Activated T-cell treated with anti-CD3 and anti-CD28 coated beads, Interleukin-2, amount 50 U/mL, for 4 hours (primary cell): ENCODE measurements at regions not wholly inside any gene's neighbourhood (a gene's known extent, or its start where the extent isn't known, plus 50 kb on each side); places are given as distances from the start of the nearest gene placed in this dataset.

Experiments
- ATAC-seq, 2 donors: fragments of 200-7000 bp; cut with Tn5 transposase; one replicate each; pipeline ENCODE4 v1.10.0; 2021
- DNase-seq: peaks from one replicate; pipeline ENCODE4 v3.0.0-alpha.2; 2020
- H3K27me3 Mint-ChIP-seq: one replicate; pipeline ENCODE4 v1.8.0; 2021; ENCODE audit warnings: low read depth, mixed read lengths
- H3K36me3 Mint-ChIP-seq: one replicate; pipeline ENCODE4 v1.8.0; 2022; ENCODE audit warnings: mixed read lengths; ENCODE audit not compliant: insufficient read depth
- H3K4me1 Mint-ChIP-seq: one replicate; pipeline ENCODE4 v1.8.0; 2021; ENCODE audit warnings: low read depth, mixed read lengths
- H3K4me3 Mint-ChIP-seq: one replicate; pipeline ENCODE4 v1.8.0; 2021; ENCODE audit warnings: mild to moderate bottlenecking, moderate library complexity, mixed read lengths
- H3K9me3 Mint-ChIP-seq: one replicate; pipeline ENCODE4 v1.8.0; 2021; ENCODE audit warnings: mixed read lengths

DNA sequence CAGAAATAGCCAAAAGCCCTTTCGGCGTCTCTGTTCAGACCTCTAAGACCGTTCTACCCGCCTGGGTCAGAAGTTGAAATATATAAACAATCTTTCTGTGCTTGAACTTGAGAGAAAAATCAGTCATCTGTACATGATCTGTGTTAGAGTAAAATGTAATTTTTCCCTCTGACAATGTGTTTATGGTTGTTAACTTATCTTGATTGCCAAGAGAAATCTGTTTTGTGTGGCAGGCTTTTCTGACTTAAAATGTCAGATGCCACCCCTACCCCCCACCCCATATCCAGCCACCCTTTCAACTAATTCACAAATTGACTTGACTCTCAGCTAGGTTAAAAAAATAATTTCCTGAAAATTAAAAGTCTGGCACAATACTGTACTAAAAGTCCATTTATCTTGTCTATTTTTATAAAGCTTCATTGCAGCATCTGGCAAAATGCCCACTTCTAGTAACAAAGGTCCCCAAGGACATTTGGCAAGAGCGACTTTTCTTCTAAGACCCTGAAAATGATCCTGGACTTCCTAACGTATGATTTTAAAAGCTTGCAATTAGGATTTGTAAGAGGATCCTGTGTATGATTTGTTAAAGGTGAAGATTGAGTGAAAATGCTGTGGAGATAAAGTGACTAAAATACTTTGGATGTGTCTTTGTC is 304.2 kb downstream of the EPHA4 start:
- ATAC-seq (no peak), DNase-seq (no peak)
- no peaks in the 10 kb centered on the region for H3K9me3 Mint-ChIP-seq
- H3K4me1 Mint-ChIP-seq = no peaks in the 10 kb centered on the region
- H3K4me3 Mint-ChIP-seq = no peak overlapping the region
- H3K27me3 Mint-ChIP-seq = peaks cover 10% of the 10 kb centered on the region
- no peaks in the 10 kb centered on the region for H3K36me3 Mint-ChIP-seq

DNA sequence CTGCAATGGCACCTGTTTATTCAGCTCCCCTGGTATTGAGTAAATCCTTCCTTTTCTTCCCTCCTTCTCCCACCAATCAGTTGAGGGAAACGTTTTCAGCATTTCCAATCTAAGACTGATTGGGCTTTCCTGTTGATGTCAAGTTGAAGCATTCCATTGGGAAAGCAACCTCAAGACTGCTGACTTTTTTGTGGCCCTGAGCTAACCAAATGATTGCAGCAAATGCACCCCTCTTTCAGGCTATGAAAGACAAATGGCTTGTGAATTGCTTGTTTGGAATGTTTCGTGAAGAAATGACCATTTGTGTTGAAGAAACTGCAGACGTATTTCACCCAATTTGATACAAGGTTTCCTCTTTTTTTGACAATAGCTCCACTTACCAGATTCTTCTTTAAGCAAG is 303.5 kb downstream of the EPHA4 start:
- H3K4me1 Mint-ChIP-seq = no peaks in the 10 kb centered on the region
- H3K27me3 Mint-ChIP-seq = peaks cover 10% of the 10 kb centered on the region
- H3K9me3 Mint-ChIP-seq = no peaks in the 10 kb centered on the region
- no peak overlapping the region for H3K4me3 Mint-ChIP-seq
- DNase-seq (no peak), ATAC-seq (no peak)
- no peaks in the 10 kb centered on the region for H3K36me3 Mint-ChIP-seq

- ATAC-seq = no peak
- Mint-ChIP-seq H3K4me3 (no peak overlapping the region), H3K36me3 (no peaks in the 10 kb centered on the region)
Measured at GRCh38 chr2:221270806-221271205, 301.3 kb downstream of the EPHA4 start.

DNA sequence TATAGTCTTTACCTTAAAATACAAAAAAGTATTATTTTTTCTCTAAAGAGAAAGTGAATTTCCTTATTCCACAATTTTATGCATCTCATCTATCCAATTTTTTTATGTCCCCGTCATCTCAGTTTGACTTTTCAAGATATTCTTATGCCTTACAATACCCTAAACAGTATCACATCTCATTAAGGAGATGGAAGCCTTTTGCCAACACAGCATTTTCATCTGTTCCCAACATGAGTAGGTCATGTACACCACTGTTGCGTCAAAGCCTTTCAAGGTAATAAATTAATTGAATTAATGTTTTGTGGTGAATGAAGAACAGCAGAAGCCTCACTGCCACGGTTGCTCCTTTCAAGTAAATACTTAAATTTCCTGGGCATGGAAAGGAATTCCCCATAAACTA is 299.4 kb downstream of the EPHA4 start:
- Mint-ChIP-seq H3K4me1 (no peaks in the 10 kb centered on the region), H3K27me3 (peaks cover 10% of the 10 kb centered on the region), H3K9me3 (no peaks in the 10 kb centered on the region), H3K36me3 (no peaks in the 10 kb centered on the region), H3K4me3 (no peak overlapping the region)
- ATAC-seq (no peak), DNase-seq (no peak)

More at GRCh38 chr2:221270806-221271205, 301.3 kb downstream of the EPHA4 start:
- Mint-ChIP-seq H3K4me1 (no peaks in the 10 kb centered on the region), H3K27me3 (peaks cover 10% of the 10 kb centered on the region), H3K9me3 (no peaks in the 10 kb centered on the region)
- DNase-seq = no peak

GRCh38 chr2:221276033-221276432 is 296.1 kb downstream of the EPHA4 start:
- Mint-ChIP-seq H3K36me3 (no peaks in the 10 kb centered on the region), H3K4me3 (no peak overlapping the region), H3K9me3 (no peaks in the 10 kb centered on the region), H3K27me3 (no peaks in the 10 kb centered on the region), H3K4me1 (no peaks in the 10 kb centered on the region)
- no peak for ATAC-seq
- DNase-seq = no peak

DNA sequence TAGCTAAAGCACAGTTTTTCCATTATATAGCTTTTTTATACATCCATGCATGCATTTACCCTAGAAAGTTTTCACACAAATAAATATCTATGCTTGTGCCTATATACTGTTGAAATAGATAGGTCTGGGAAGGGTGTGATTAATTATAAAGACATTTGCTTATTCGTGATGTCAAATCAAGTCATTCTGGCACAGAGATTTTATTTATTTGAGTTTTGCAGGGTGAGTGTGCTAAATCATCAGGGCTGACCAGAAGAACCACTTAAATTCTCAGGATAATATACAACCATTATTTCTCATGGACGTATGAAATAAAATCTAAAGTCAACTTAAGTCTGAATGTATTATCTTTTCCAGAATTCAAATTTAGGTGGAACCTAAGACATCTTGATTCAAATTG is 295.5 kb downstream of the EPHA4 start:
- ATAC-seq = no peak
- no peak for DNase-seq
- no peaks in the 10 kb centered on the region for H3K36me3 Mint-ChIP-seq
- H3K4me1 Mint-ChIP-seq = no peaks in the 10 kb centered on the region
- H3K27me3 Mint-ChIP-seq = no peaks in the 10 kb centered on the region
- H3K4me3 Mint-ChIP-seq = no peak overlapping the region
- no peaks in the 10 kb centered on the region for H3K9me3 Mint-ChIP-seq

- Mint-ChIP-seq H3K36me3 (no peaks in the 10 kb centered on the region), H3K4me1 (no peaks in the 10 kb centered on the region), H3K27me3 (peaks cover 3% of the 10 kb centered on the region), H3K4me3 (no peak overlapping the region), H3K9me3 (no peaks in the 10 kb centered on the region)
- no peak for DNase-seq
- no peak for ATAC-seq
Measured at GRCh38 chr2:221282386-221282785, 289.7 kb downstream of the EPHA4 start.

DNA sequence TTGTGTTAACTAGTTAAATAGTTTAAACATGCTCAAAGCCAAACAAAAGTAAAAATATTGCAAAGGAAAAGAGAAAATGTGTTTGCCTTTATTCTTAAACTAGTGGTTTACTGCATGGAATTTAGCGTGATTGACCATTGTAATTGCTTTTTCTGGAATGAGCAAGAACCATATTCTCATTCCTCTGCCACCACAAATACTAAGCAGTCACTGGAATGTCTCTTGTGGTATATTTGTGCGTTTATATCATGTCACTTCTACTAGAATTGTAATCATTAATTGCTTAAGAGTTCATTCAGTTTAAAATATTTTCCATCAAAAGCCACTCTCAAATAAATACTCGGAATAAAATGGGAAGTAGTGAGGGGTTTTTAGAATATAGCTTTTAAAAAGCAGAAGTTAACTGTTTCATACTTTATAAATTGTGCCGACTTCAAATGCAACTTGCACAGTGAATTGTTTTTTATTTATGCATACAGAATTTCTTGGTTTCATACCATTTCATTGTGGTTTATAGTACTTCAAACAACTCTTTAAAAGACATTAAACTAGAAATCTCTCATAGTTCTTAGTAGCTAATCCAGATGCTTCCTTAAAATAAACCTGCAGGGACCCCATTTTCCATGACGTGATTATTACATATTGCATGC is 288.1 kb downstream of the EPHA4 start:
- Mint-ChIP-seq H3K4me1 (no peaks in the 10 kb centered on the region), H3K9me3 (no peaks in the 10 kb centered on the region), H3K27me3 (peaks cover 3% of the 10 kb centered on the region), H3K36me3 (no peaks in the 10 kb centered on the region), H3K4me3 (no peak overlapping the region)
- ATAC-seq (no peak), DNase-seq (no peak)

DNA sequence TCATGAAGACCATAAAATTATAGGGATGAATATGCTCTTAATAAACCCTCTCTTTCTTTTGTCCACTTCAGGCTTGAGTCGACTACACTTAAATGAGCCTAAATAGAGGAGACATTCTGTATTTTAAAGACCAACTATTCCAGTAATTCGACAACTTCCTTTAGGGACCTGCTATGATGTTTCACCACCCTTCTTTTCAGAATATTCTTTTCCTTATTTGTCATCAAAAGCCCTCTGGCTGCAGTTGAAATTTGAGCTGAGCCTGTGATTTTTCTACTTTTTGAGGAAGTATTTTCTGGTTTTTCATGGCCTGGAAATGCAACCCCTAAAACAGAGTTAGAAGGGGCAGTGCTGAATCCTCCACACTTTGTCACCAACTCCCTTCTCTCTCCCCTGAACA is 287.0 kb downstream of the EPHA4 start:
- DNase-seq = no peak
- Mint-ChIP-seq H3K9me3 (no peaks in the 10 kb centered on the region), H3K36me3 (no peaks in the 10 kb centered on the region), H3K4me1 (no peaks in the 10 kb centered on the region), H3K27me3 (peaks cover 3% of the 10 kb centered on the region), H3K4me3 (no peak overlapping the region)
- no peak for ATAC-seq

DNA sequence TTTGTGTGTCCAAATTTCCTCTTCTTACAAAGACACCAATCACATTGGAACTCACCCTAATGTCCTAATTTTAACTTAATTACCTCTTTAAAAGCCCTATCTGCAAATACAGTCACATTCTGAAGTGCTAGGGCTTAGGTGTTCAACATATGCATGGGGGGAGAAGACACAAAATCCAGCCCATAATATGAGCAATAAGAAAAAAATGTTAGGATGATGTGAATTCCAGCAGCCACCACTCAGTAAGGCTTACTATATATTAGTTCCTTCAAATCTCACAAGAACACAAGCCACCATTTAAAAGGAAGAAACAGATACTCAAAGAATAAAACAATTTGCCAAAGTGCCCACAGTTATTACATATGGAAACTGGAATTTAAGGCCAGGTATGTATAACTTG is 285.7 kb downstream of the EPHA4 start:
- Mint-ChIP-seq H3K27me3 (peaks cover 3% of the 10 kb centered on the region), H3K4me3 (no peak overlapping the region), H3K36me3 (no peaks in the 10 kb centered on the region), H3K9me3 (no peaks in the 10 kb centered on the region), H3K4me1 (no peaks in the 10 kb centered on the region)
- no peak for ATAC-seq
- DNase-seq = no peak

DNA sequence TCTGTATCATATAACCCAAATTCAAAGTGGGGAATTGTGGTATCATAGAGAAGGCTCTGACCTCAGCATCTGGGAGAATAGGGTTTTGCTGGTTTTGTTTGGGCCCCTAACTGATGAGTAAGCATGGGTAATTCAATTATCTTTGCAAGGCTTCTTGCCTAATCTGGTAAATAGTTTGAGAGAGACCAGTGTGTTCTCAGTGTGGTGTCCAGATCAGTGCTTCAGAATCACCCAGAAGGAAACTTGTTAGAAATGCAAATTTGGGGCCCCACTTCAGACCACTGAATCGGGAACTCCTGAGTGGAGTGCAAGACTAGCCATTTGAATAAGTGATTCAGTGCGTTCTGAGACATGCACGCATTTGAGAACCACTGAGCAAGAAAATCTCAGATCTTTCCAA is 282.7 kb downstream of the EPHA4 start:
- no peaks in the 10 kb centered on the region for H3K4me1 Mint-ChIP-seq
- no peak for ATAC-seq
- no peaks in the 10 kb centered on the region for H3K36me3 Mint-ChIP-seq
- no peak overlapping the region for H3K4me3 Mint-ChIP-seq
- no peaks in the 10 kb centered on the region for H3K9me3 Mint-ChIP-seq
- peaks cover 3% of the 10 kb centered on the region for H3K27me3 Mint-ChIP-seq
- DNase-seq = no peak

DNA sequence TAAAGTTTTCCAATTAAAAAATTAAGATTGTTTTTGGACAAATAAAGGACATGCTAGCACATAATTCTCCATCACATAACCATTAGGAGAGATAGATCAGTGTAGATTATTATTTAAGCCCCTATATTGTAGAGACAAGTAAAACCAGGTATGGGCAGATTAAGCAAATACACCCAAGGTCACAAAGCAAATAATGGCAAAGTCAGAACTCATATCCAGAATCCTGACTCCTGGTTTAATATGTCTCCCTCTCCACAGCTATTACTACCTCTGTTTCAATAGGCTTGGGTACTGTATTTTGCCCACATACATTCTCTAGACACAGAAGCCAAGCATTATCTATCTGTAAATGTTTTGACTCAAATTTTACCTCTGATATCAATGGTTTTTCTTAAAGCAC is 282.3 kb downstream of the EPHA4 start:
- no peak overlapping the region for H3K4me3 Mint-ChIP-seq
- ATAC-seq = no peak
- no peaks in the 10 kb centered on the region for H3K9me3 Mint-ChIP-seq
- no peaks in the 10 kb centered on the region for H3K36me3 Mint-ChIP-seq
- H3K4me1 Mint-ChIP-seq = no peaks in the 10 kb centered on the region
- DNase-seq = no peak
- H3K27me3 Mint-ChIP-seq = peaks cover 3% of the 10 kb centered on the region

DNA sequence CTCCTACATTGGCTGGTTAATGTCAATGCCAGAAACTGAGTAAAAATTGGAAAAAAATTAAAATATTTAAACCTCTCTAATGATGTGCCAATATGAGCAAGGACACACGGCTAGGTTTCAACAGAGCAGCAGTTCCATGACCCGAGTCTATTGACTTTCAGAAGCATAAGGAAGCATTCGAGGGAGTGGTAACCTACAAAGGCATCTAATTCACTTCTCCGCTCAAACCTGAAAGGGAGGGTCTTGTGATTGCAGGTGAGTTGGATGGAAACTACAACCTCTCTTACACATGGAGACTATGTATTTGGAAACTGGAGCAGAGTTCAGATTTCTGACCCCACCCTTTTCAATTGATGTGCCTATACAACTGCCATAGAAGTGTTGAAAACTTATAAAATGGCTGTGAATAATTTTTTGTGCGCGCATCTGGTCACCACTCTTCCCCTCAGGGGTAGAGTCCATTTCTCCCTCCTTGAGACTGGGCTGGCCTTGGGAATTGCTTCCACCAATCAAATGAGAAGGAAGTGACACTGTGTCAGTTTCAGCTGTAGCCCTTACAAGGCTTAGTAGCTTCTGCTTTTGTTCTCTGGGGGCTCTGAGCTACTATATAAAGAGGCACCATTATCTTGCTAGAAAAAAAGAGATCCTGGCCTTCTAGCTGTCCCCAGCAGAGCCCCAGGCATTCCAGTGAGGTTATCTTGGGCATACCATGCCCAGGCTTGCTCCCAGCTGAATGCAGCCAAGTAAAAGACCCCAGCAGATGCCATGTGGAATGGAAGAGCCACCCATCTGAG is 278.0 kb downstream of the EPHA4 start:
- no peak overlapping the region for H3K4me3 Mint-ChIP-seq
- DNase-seq (no peak), ATAC-seq (no peak)
- peaks cover 13% of the 10 kb centered on the region for H3K27me3 Mint-ChIP-seq
- no peaks in the 10 kb centered on the region for H3K36me3 Mint-ChIP-seq
- H3K9me3 Mint-ChIP-seq = no peaks in the 10 kb centered on the region
- H3K4me1 Mint-ChIP-seq = no peaks in the 10 kb centered on the region

GRCh38 chr2:221304916-221305315 is 267.2 kb downstream of the EPHA4 start:
- Mint-ChIP-seq H3K27me3 (no peaks in the 10 kb centered on the region), H3K4me3 (no peak overlapping the region), H3K36me3 (no peaks in the 10 kb centered on the region), H3K9me3 (no peaks in the 10 kb centered on the region), H3K4me1 (no peaks in the 10 kb centered on the region)
- DNase-seq (no peak), ATAC-seq (no peak)

GRCh38 chr2:221308507-221309066 is 263.5 kb downstream of the EPHA4 start:
- DNase-seq (no peak), ATAC-seq (no peak)
- H3K4me1 Mint-ChIP-seq = peaks cover 4% of the 10 kb centered on the region
- no peaks in the 10 kb centered on the region for H3K27me3 Mint-ChIP-seq
- no peaks in the 10 kb centered on the region for H3K36me3 Mint-ChIP-seq
- no peaks in the 10 kb centered on the region for H3K9me3 Mint-ChIP-seq
- H3K4me3 Mint-ChIP-seq = no peak overlapping the region
